ENCODE measurements at regions not wholly inside any gene's neighbourhood (a gene's known extent, or its start where the extent isn't known, plus 50 kb on each side); places are given as distances from the start of the nearest gene placed in this dataset.
"Not testable (repeated sequence)": the region's sequence is repeated elsewhere in the genome, so short reads cannot be mapped to it uniquely, and the experiment has no call there.

- DNase-seq: not testable (repeated sequence)
Measured at GRCh38 chr12:9543341-9543740, 64.4 kb downstream of the KLRB1 start.

GRCh38 chr12:9542827-9543226 lies 64.9 kb downstream of the KLRB1 start:
- not testable (repeated sequence) for DNase-seq

GRCh38 chr12:9515925-9516324 lies 91.8 kb downstream of the KLRB1 start:
- DNase-seq: not testable (repeated sequence)

GRCh38 chr12:9512695-9513094 lies 95.0 kb downstream of the KLRB1 start:
- not testable (repeated sequence) for DNase-seq

GRCh38 chr12:9510392-9511011 lies 97.2 kb downstream of the KLRB1 start:
- DNase-seq: not testable (repeated sequence)

- DNase-seq: no peak
Measured at GRCh38 chr12:9509464-9510161, 98.1 kb downstream of the KLRB1 start.

- no peak for DNase-seq
Measured at GRCh38 chr12:9506746-9507145, 101.0 kb downstream of the KLRB1 start.

GRCh38 chr12:9503384-9503783 lies 104.3 kb downstream of the KLRB1 start:
- not testable (repeated sequence) for DNase-seq

GRCh38 chr12:9502845-9503244 lies 104.9 kb downstream of the KLRB1 start:
- DNase-seq: not testable (repeated sequence)

- DNase-seq: not testable (repeated sequence)
Measured at GRCh38 chr12:9493325-9493724, 114.4 kb downstream of the KLRB1 start.

- not testable (repeated sequence) for DNase-seq
Measured at GRCh38 chr12:9481289-9481688, 126.4 kb downstream of the KLRB1 start.

GRCh38 chr12:9474197-9474596 lies 133.5 kb downstream of the KLRB1 start:
- DNase-seq: not testable (repeated sequence)

- not testable (repeated sequence) for DNase-seq
Measured at GRCh38 chr12:9473638-9474037, 134.1 kb downstream of the KLRB1 start.

GRCh38 chr12:9471501-9471900 lies 136.2 kb downstream of the KLRB1 start:
- not testable (repeated sequence) for DNase-seq

GRCh38 chr12:9470367-9470766 lies 137.3 kb downstream of the KLRB1 start:
- DNase-seq: not testable (repeated sequence)

- DNase-seq: not testable (repeated sequence)
Measured at GRCh38 chr12:9469956-9470355, 137.8 kb downstream of the KLRB1 start.

- DNase-seq: not testable (repeated sequence)
Measured at GRCh38 chr12:9469463-9469862, 138.3 kb downstream of the KLRB1 start.

- DNase-seq: peak in 40 of 51 donors; percentile 1 to 71 (median 18)
Measured at GRCh38 chr12:9468998-9469397, 138.7 kb downstream of the KLRB1 start.

GRCh38 chr12:9468144-9468543 lies 139.6 kb downstream of the KLRB1 start:
- DNase-seq: not testable (repeated sequence)

GRCh38 chr12:9464408-9464807 lies 143.3 kb downstream of the KLRB1 start:
- DNase-seq: no peak

- DNase-seq: not testable (repeated sequence)
Measured at GRCh38 chr12:9455516-9455915, 152.2 kb downstream of the KLRB1 start.

GRCh38 chr12:9454021-9454420 lies 153.7 kb downstream of the KLRB1 start:
- DNase-seq: not testable (repeated sequence)

- DNase-seq: not testable (repeated sequence)
Measured at GRCh38 chr12:9450127-9450567, 157.6 kb downstream of the KLRB1 start.
